Thyroid gland (tissue), 4 donors: ENCODE measurements at regions not wholly inside any gene's neighbourhood (a gene's known extent, or its start where the extent isn't known, plus 50 kb on each side); places are given as distances from the start of the nearest gene placed in this dataset.

ENCODE experiments used
- POLR2A ChIP-seq, 2 donors: fragments of 450-650 bp; IDR thresholded peaks; one replicate each; pipeline ENCODE4 v1.6.1; 2017; ENCODE audit warnings: antibody characterized with exemption in 2 of 2, mild to moderate bottlenecking in 2 of 2, moderate library complexity in 1 of 2
- TF ChIP-seq, protein P1 (sequence below), 6 experiments: fragments of 200-600 bp in 3 of 6; fragments of 450-650 bp in 3 of 6; sonication (generic) in 3 of 6; IDR thresholded peaks; one replicate each; pipeline ENCODE4 v1.5.1; 2016 to 2019; ENCODE audit warnings: antibody characterized with exemption in 6 of 6, mild to moderate bottlenecking in 2 of 6, inconsistent platforms in 1 of 6, moderate library complexity in 1 of 6

DNA sequence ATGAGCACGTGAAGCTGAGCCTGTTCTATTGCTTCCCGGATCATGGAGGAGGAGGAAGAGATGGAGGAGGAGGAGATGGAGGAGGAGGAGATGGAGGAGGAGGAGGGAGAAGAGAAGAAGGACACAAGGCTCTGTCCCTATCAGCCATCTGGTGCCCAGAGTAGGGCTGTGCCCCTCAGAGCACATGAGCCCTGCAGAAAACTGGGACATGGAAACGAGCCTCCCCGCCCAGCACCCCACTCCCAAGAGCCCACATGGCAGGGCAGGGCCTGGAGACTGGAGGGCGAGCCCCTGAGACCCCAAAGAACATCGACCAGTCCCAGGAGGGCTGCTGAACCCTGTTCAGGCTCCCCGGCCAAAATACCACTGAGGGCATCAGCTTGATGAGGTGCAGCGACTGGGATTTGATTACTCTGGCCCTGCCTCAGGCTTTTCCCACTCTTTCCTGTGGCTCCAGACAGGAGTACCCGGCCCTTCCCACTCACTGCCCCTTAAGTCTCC is 285.6 kb downstream of the UACA start:
- TF ChIP-seq, protein P1, sequence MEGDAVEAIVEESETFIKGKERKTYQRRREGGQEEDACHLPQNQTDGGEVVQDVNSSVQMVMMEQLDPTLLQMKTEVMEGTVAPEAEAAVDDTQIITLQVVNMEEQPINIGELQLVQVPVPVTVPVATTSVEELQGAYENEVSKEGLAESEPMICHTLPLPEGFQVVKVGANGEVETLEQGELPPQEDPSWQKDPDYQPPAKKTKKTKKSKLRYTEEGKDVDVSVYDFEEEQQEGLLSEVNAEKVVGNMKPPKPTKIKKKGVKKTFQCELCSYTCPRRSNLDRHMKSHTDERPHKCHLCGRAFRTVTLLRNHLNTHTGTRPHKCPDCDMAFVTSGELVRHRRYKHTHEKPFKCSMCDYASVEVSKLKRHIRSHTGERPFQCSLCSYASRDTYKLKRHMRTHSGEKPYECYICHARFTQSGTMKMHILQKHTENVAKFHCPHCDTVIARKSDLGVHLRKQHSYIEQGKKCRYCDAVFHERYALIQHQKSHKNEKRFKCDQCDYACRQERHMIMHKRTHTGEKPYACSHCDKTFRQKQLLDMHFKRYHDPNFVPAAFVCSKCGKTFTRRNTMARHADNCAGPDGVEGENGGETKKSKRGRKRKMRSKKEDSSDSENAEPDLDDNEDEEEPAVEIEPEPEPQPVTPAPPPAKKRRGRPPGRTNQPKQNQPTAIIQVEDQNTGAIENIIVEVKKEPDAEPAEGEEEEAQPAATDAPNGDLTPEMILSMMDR (IDR thresholded peaks at IDR 0.05), result no peak
- no peak for TF ChIP-seq POLR2A (IDR thresholded peaks at IDR 0.05)
